ENCODE measurements at regions not wholly inside any gene's neighbourhood (a gene's known extent, or its start where the extent isn't known, plus 50 kb on each side); places are given as distances from the start of the nearest gene placed in this dataset.

- Histone ChIP-seq H3K36me3 (ENCODE audit: control insufficient read depth, low read length) (no peaks in the 10 kb centered on the region), H4K20me1 (ENCODE audit: control insufficient read depth, insufficient read depth, low read depth, low read length) (no peaks in the 10 kb centered on the region), H3F3A (ENCODE audit: control insufficient read depth, insufficient read depth) (no peaks in the 10 kb centered on the region), H3K4me3 (ENCODE audit: low read length) (no peak overlapping the region), H3K9me2 (replicated peaks; ENCODE audit: control insufficient read depth, low read length) (no peaks in the 10 kb centered on the region), H3K27me3 (ENCODE audit: control insufficient read depth, low read length) (0 out of 2 replicates have a peak, but pooled peaks cover 5% of the 10 kb centered on the region), H3K9me3 (ENCODE audit: control insufficient read depth, insufficient read depth, low read length) (no peaks in the 10 kb centered on the region), H3K4me1 (ENCODE audit: control insufficient read depth, low read length) (no peaks in the 10 kb centered on the region), H3K4me2 (ENCODE audit: low read length) (no peak overlapping the region), H3K27ac (ENCODE audit: low read depth, low read length) (no peak overlapping the region), H3K79me2 (ENCODE audit: control insufficient read depth, low read length) (no peaks in the 10 kb centered on the region)
- TF ChIP-seq EZH2phosphoT487 (IDR thresholded peaks at IDR 0.05; ENCODE audit: borderline replicate concordance, low read length): no peak
- no peak for TF ChIP-seq CTCF (IDR thresholded peaks at IDR 0.05; ENCODE audit: low read depth, low read length, poor library complexity, severe bottlenecking)
Observed at GRCh38 chr1:214186103-214186824, 94.7 kb upstream of the SMYD2 start.

GRCh38 chr1:214187121-214187900 is 93.6 kb upstream of the SMYD2 start:
- Histone ChIP-seq H3K79me2 (ENCODE audit: control insufficient read depth, low read length) (no peaks in the 10 kb centered on the region), H3K9me3 (ENCODE audit: control insufficient read depth, insufficient read depth, low read length) (no peaks in the 10 kb centered on the region), H3K27ac (ENCODE audit: low read depth, low read length) (no peak overlapping the region), H3K4me2 (ENCODE audit: low read length) (no peak overlapping the region), H3K4me3 (ENCODE audit: low read length) (no peak overlapping the region), H3K36me3 (ENCODE audit: control insufficient read depth, low read length) (no peaks in the 10 kb centered on the region), H3K27me3 (ENCODE audit: control insufficient read depth, low read length) (0 out of 2 replicates have a peak, but pooled peaks cover 5% of the 10 kb centered on the region), H4K20me1 (ENCODE audit: control insufficient read depth, insufficient read depth, low read depth, low read length) (no peaks in the 10 kb centered on the region), H3K4me1 (ENCODE audit: control insufficient read depth, low read length) (no peaks in the 10 kb centered on the region), H3F3A (ENCODE audit: control insufficient read depth, insufficient read depth) (no peaks in the 10 kb centered on the region), H3K9me2 (replicated peaks; ENCODE audit: control insufficient read depth, low read length) (no peaks in the 10 kb centered on the region)
- no peak for TF ChIP-seq EZH2phosphoT487 (IDR thresholded peaks at IDR 0.05; ENCODE audit: borderline replicate concordance, low read length)
- no peak for TF ChIP-seq CTCF (IDR thresholded peaks at IDR 0.05; ENCODE audit: low read depth, low read length, poor library complexity, severe bottlenecking)

GRCh38 chr1:214187933-214188332 is 93.0 kb upstream of the SMYD2 start:
- H3K4me1 ChIP-seq (ENCODE audit: control insufficient read depth, low read length): no peaks in the 10 kb centered on the region
- 0 out of 2 replicates have a peak, but pooled peaks cover 5% of the 10 kb centered on the region for H3K27me3 ChIP-seq (ENCODE audit: control insufficient read depth, low read length)
- H3K27ac ChIP-seq (ENCODE audit: low read depth, low read length): no peak overlapping the region
- no peaks in the 10 kb centered on the region for H3K79me2 ChIP-seq (ENCODE audit: control insufficient read depth, low read length)
- no peak overlapping the region for H3K4me2 ChIP-seq (ENCODE audit: low read length)
- H3K36me3 ChIP-seq (ENCODE audit: control insufficient read depth, low read length): no peaks in the 10 kb centered on the region
- no peak overlapping the region for H3K4me3 ChIP-seq (ENCODE audit: low read length)
- H3K9me2 ChIP-seq (replicated peaks; ENCODE audit: control insufficient read depth, low read length): no peaks in the 10 kb centered on the region
- TF ChIP-seq EZH2phosphoT487 (IDR thresholded peaks at IDR 0.05; ENCODE audit: borderline replicate concordance, low read length): no peak
- TF ChIP-seq CTCF (IDR thresholded peaks at IDR 0.05; ENCODE audit: low read depth, low read length, poor library complexity, severe bottlenecking): no peak
- H3K9me3 ChIP-seq (ENCODE audit: control insufficient read depth, insufficient read depth, low read length): no peaks in the 10 kb centered on the region
- H4K20me1 ChIP-seq (ENCODE audit: control insufficient read depth, insufficient read depth, low read depth, low read length): no peaks in the 10 kb centered on the region
- no peaks in the 10 kb centered on the region for H3F3A ChIP-seq (ENCODE audit: control insufficient read depth, insufficient read depth)

Measured in DOHH2 (cell line).